CD14-positive monocyte (primary cell): ENCODE measurements at regions not wholly inside any gene's neighbourhood (a gene's known extent, or its start where the extent isn't known, plus 50 kb on each side); places are given as distances from the start of the nearest gene placed in this dataset.

Experiments
- DNase-seq, 3 donors: peaks; one replicate each; pipeline ENCODE4 v3.0.0-alpha.2; 2011 to 2022
- H2AFZ ChIP-seq: 2 replicates; pipeline ENCODE4 v1.6.0; 2012; ENCODE audit warnings: mild to moderate bottlenecking, low read depth, low read length, inconsistent platforms; ENCODE audit not compliant: insufficient read depth, poor library complexity, severe bottlenecking
- H3K27ac ChIP-seq, 2 donors: 1 replicate in 1 of 2; 2 replicates in 1 of 2; pipeline ENCODE4 v1.5.1; 2012 to 2013; ENCODE audit warnings: low read length in 2 of 2, control low read depth in 1 of 2, inconsistent platforms in 1 of 2, low read depth in 1 of 2, mild to moderate bottlenecking in 1 of 2
- H3K27me3 ChIP-seq, 2 donors: one replicate each; pipeline versions ENCODE4 v1.6.0 to v1.6.1; 2011 to 2013; ENCODE audit warnings: low read length in 2 of 2; ENCODE audit not compliant: control insufficient read depth in 2 of 2, insufficient read depth in 2 of 2
- H3K36me3 ChIP-seq, 2 donors: replicated peaks in 1 of 2; 1 replicate in 1 of 2; 2 replicates in 1 of 2; pipeline versions ENCODE4 v1.5.1 to v1.6.1; 2012 to 2013; ENCODE audit warnings: low read length in 2 of 2, control low read depth in 1 of 2, inconsistent platforms in 1 of 2, mild to moderate bottlenecking in 1 of 2; ENCODE audit not compliant: insufficient read depth in 2 of 2, control insufficient read depth in 1 of 2
- H3K4me1 ChIP-seq, 2 donors: 1 replicate in 1 of 2; 2 replicates in 1 of 2; pipeline versions ENCODE4 v1.5.1 to v1.6.1; 2012 to 2013; ENCODE audit warnings: low read length in 2 of 2, control low read depth in 1 of 2, inconsistent platforms in 1 of 2, mild to moderate bottlenecking in 1 of 2, moderate library complexity in 1 of 2; ENCODE audit not compliant: insufficient read depth in 2 of 2, control insufficient read depth in 1 of 2
- H3K4me2 ChIP-seq: replicated peaks from 2 replicates; pipeline ENCODE3; 2012; ENCODE audit warnings: low read length, moderate library complexity, mild to moderate bottlenecking; ENCODE audit not compliant: poor library complexity, severe bottlenecking; ENCODE audit errors: extremely low read depth
- H3K4me3 ChIP-seq, 3 experiments: fragments of 200-600 bp in 1 of 3; sonication (generic) in 1 of 3; replicated peaks in 1 of 3; 1 replicate in 2 of 3; 2 replicates in 1 of 3; pipeline ENCODE4 v1.5.1; 2011 to 2013; ENCODE audit warnings: low read length in 3 of 3, mild to moderate bottlenecking in 3 of 3, control low read depth in 2 of 3, low read depth in 2 of 3, inconsistent platforms in 1 of 3, moderate library complexity in 1 of 3
- H3K79me2 ChIP-seq: 2 replicates; pipeline ENCODE4 v1.6.0; 2012; ENCODE audit warnings: mild to moderate bottlenecking, control low read depth, inconsistent platforms, low read length, moderate library complexity; ENCODE audit not compliant: insufficient read depth
- H3K9ac ChIP-seq: 2 replicates; pipeline ENCODE4 v1.6.0; 2017; ENCODE audit warnings: low read length, mild to moderate bottlenecking; ENCODE audit not compliant: insufficient read depth, poor library complexity, severe bottlenecking
- H3K9me3 ChIP-seq, 2 donors: replicated peaks in 1 of 2; 1 replicate in 1 of 2; 2 replicates in 1 of 2; pipeline versions ENCODE4 v1.5.1 to v1.6.1; 2012 to 2013; ENCODE audit warnings: low read length in 2 of 2, control low read depth in 1 of 2; ENCODE audit not compliant: control insufficient read depth in 1 of 2, insufficient read depth in 1 of 2
- H4K20me1 ChIP-seq: 2 replicates; pipeline ENCODE4 v1.6.0; 2012; ENCODE audit warnings: mild to moderate bottlenecking, low read length, control low read depth, moderate library complexity; ENCODE audit not compliant: insufficient read depth
- H3K27ac Mint-ChIP-seq, 7 donors: one replicate each; pipeline ENCODE4 v1.8.0; 2020; ENCODE audit warnings: mild to moderate bottlenecking in 7 of 7, mixed read lengths in 7 of 7, moderate library complexity in 6 of 7, inconsistent platforms in 2 of 7
- H3K27me3 Mint-ChIP-seq, 3 donors: one replicate each; pipeline ENCODE4 v1.8.0; 2021 to 2022; ENCODE audit warnings: low read depth in 3 of 3, mild to moderate bottlenecking in 3 of 3, mixed read lengths in 3 of 3, moderate library complexity in 3 of 3, inconsistent platforms in 1 of 3
- H3K36me3 Mint-ChIP-seq, 2 donors: one replicate each; pipeline ENCODE4 v1.8.0; 2020; ENCODE audit warnings: mixed read lengths in 2 of 2, inconsistent platforms in 1 of 2, mild to moderate bottlenecking in 1 of 2
- H3K4me1 Mint-ChIP-seq: one replicate; pipeline ENCODE4 v1.8.0; 2020; ENCODE audit warnings: mild to moderate bottlenecking, mixed read lengths
- H3K4me3 Mint-ChIP-seq, 2 donors: one replicate each; pipeline ENCODE4 v1.8.0; 2020; ENCODE audit warnings: mild to moderate bottlenecking in 2 of 2, mixed read lengths in 2 of 2, moderate library complexity in 1 of 2
- H3K9me3 Mint-ChIP-seq, 7 donors: one replicate each; pipeline ENCODE4 v1.8.0; 2020 to 2022; ENCODE audit warnings: mixed read lengths in 7 of 7, mild to moderate bottlenecking in 6 of 7, moderate library complexity in 6 of 7, inconsistent platforms in 2 of 7
- WGBS: methylation state at CpG from one replicate; pipeline ENCODE4 v1.1.5; 2013; ENCODE audit warnings: missing lambda C conversion rate; ENCODE audit not compliant: insufficient coverage; 5-methylcytosine and 5-hydroxymethylcytosine counted together
- intact Hi-C, 2 donors: fragments of 100-400 bp; cut with micrococcal nuclease; formaldehyde crosslinking; loops; one replicate each; pipeline versions ENCODE4 v1.15.0 to v1.15.1; 2023
- TF ChIP-seq, protein P1 (sequence below): fragments of 200-600 bp; IDR thresholded peaks from one replicate; pipeline ENCODE4 v1.8.0; 2022; ENCODE audit warnings: antibody characterized with exemption, mild to moderate bottlenecking

DNA sequence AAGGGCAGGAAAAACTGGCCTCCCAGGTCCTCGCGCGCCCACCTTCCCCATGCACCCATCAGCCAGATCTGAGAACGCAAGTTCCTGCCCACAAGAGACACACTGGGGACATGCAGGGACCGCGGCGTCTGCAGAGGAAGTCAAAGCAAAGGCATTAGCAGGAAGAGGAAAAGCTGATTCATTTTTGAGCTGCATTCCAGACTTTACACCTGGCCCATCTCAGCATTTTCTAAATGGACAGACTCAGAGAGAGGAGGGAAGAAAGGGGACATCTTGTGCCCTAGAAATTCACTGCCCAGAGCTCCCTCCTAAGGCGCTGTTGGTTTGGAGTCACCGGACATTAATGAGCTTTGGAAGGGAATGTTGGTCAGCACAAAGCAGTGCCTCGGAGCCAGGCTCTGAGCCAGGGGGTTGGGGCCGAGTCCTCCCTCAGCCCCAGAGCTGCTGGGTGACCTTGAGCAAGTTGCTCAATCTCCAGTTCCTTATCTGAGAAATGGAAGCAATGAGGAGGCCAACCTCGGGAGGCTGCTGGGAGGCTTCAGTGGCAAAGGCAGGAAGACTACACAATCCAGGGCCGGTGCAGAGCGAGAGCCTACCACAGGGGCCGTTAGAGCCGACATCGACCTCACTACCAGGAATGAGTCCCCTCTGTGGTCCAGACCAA is 150.5 kb upstream of the IQSEC1 start:
- H3K36me3 Mint-ChIP-seq, result no peaks in the 10 kb centered on the region
- DNase-seq, result no peak
- intact Hi-C loops, result no loop called here
- peaks cover 12% of the 10 kb centered on the region for H3K4me1 Mint-ChIP-seq
- Histone ChIP-seq H3K4me1 (peaks cover 3 to 7% of the 10 kb centered on the region in 2 donors), H3K9ac (no peak overlapping the region), H3K4me2 (no peak overlapping the region), H3K4me3 (no peak overlapping the region), H3K9me3 (no peaks in the 10 kb centered on the region), H3K36me3 (no peaks in the 10 kb centered on the region), H3K79me2 (no peaks in the 10 kb centered on the region), H4K20me1 (no peaks in the 10 kb centered on the region), H3K27me3 (no peaks in the 10 kb centered on the region), H2AFZ (no peak overlapping the region), H3K27ac (no peak overlapping the region)
- 46% methylated on average over 15 of the region's 17 CpGs for WGBS
- TF ChIP-seq, protein P1, sequence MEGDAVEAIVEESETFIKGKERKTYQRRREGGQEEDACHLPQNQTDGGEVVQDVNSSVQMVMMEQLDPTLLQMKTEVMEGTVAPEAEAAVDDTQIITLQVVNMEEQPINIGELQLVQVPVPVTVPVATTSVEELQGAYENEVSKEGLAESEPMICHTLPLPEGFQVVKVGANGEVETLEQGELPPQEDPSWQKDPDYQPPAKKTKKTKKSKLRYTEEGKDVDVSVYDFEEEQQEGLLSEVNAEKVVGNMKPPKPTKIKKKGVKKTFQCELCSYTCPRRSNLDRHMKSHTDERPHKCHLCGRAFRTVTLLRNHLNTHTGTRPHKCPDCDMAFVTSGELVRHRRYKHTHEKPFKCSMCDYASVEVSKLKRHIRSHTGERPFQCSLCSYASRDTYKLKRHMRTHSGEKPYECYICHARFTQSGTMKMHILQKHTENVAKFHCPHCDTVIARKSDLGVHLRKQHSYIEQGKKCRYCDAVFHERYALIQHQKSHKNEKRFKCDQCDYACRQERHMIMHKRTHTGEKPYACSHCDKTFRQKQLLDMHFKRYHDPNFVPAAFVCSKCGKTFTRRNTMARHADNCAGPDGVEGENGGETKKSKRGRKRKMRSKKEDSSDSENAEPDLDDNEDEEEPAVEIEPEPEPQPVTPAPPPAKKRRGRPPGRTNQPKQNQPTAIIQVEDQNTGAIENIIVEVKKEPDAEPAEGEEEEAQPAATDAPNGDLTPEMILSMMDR, result no peak
- H3K9me3 Mint-ChIP-seq, result peaks cover 0 to 2% (median 0%) of the 10 kb centered on the region in 7 donors
- no peak overlapping the region for H3K4me3 Mint-ChIP-seq
- H3K27me3 Mint-ChIP-seq, result peaks cover 3 to 8% (median 3%) of the 10 kb centered on the region in 3 donors
- H3K27ac Mint-ChIP-seq, result no peak overlapping the region

DNA sequence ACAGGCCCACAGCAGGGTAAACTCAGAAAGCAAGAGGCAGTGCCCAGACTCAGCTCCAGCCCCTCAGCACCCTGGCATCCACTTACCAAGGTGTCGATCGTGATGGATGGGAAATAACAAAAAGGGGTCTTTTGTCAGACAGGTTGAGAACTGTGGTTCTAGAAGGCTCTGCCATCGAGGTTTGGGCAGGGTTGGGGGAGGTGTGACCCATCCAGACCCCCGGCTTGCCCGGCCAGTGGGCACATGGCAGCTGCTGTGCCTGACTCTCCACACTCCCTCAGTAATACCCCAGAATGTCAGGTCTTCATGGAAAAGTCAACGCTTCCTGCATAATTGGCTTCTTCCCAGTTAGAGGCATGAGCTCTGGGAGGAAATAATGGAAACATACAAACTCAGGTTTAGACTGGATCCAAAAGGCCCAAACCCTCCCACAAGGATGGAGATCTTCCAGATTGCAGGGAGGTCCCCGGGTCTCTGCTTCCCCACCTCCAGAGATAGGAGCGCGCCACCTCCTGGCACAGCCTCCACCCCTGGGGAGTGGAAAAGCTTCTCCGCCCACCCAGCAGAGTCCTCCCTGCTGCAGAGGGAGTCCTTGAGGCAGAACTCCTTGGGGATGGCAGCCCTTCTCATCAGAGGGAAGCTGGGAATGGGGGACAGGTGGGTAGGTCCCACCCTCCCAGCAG is 149.8 kb upstream of the IQSEC1 start:
- Histone ChIP-seq H3K79me2 (no peaks in the 10 kb centered on the region), H3K27me3 (no peaks in the 10 kb centered on the region), H3K4me1 (peaks cover 1 to 3% of the 10 kb centered on the region in 2 donors), H3K4me2 (no peak overlapping the region), H3K9ac (no peak overlapping the region), H4K20me1 (no peaks in the 10 kb centered on the region), H3K27ac (no peak overlapping the region), H3K36me3 (no peaks in the 10 kb centered on the region), H2AFZ (no peak overlapping the region), H3K9me3 (no peaks in the 10 kb centered on the region), H3K4me3 (no peak overlapping the region)
- H3K36me3 Mint-ChIP-seq, result no peaks in the 10 kb centered on the region
- no peak overlapping the region for H3K4me3 Mint-ChIP-seq
- peak overlapping the region in 1 of 7 donors; percentile 45 for H3K27ac Mint-ChIP-seq
- intact Hi-C loops, result no loop called here
- 80% methylated on average over 1 of the region's 10 CpGs for WGBS
- TF ChIP-seq, protein P1, result no peak
- H3K4me1 Mint-ChIP-seq, result peaks cover 9% of the 10 kb centered on the region
- peaks cover 3 to 8% (median 3%) of the 10 kb centered on the region in 3 donors for H3K27me3 Mint-ChIP-seq
- peaks cover 0 to 2% (median 0%) of the 10 kb centered on the region in 7 donors for H3K9me3 Mint-ChIP-seq
- no peak for DNase-seq
